ENCODE measurements at regions not wholly inside any gene's neighbourhood (a gene's known extent, or its start where the extent isn't known, plus 50 kb on each side); places are given as distances from the start of the nearest gene placed in this dataset.
A peak's percentile ranks its signal among the peaks of the same experiment; 100 is the strongest.

GRCh38 chr3:176954517-176954916 is 242.8 kb downstream of the TBL1XR1 start:
- Histone ChIP-seq H3K4me1 (replicated peaks in 1 of 2; ENCODE audit: control insufficient read depth in 2 of 2, insufficient read depth in 2 of 2, low read length in 2 of 2) (peaks cover 0 to 4% of the 10 kb centered on the region in 2 experiments; a peak in 2 of 5 replicates), H3K36me3 (ENCODE audit: control insufficient read depth, insufficient read depth, low read length) (no peaks in the 10 kb centered on the region), H3K4me2 (ENCODE audit: insufficient read depth, low read length) (no peak overlapping the region), H3K27ac (ENCODE audit: extremely low read depth, low read depth, low read length) (no peak overlapping the region), H3K9ac (ENCODE audit: insufficient read depth in 1 of 2, low read depth in 2 of 2, low read length in 2 of 2) (no peak overlapping the region), H3K9me3 (replicated peaks; ENCODE audit: control insufficient read depth, insufficient read depth, low read depth, low read length) (no peaks in the 10 kb centered on the region; the same call in 1 of the 2 replicates), H3K4me3 (no peak overlapping the region), H3K79me2 (ENCODE audit: control insufficient read depth, insufficient read depth, low read length) (no peaks in the 10 kb centered on the region), H2AFZ (ENCODE audit: low read depth, low read length) (0 out of 2 replicates have a peak overlapping the region, but pooled peaks have one; percentile 14), H3K27me3 (ENCODE audit: control insufficient read depth in 2 of 2, insufficient read depth in 2 of 2, low read length in 2 of 2) (no peaks in the 10 kb centered on the region), H3K9me1 (ENCODE audit: control insufficient read depth, insufficient read depth, low read length) (no peaks in the 10 kb centered on the region), H4K20me1 (replicated peaks; ENCODE audit: control insufficient read depth, insufficient read depth, low read length) (no peaks in the 10 kb centered on the region)
- intact Hi-C loops (cut with micrococcal nuclease), result no loop called here
- CTCF ChIA-PET (ENCODE audit: low intra/inter-chr PET ratio), result no interaction called here
- ATAC-seq (no peak), DNase-seq (ENCODE audit: extremely low read depth in 1 of 4, low spot score in 3 of 4) (no peak), FAIRE-seq (no peak)
- BruUV-seq (replicated peaks), result no TSS peak
- POLR2A ChIA-PET, result no interaction called here
- WGBS (ENCODE audit: insufficient coverage, low coverage, missing lambda C conversion rate), result 16% methylated on average over 2 of the region's 2 CpGs
- in situ Hi-C loops (cut with MboI), result no loop called here
- TF ChIP-seq SIX5 (IDR thresholded peaks at IDR 0.05; ENCODE audit: borderline replicate concordance in 1 of 2, insufficient read depth in 1 of 2, low read depth in 1 of 2, low read length in 2 of 2), result no peak
- TF ChIP-seq SMAD2 (IDR thresholded peaks at IDR 0.05; ENCODE audit: low read depth, low read length), result no peak
- TF ChIP-seq MTA1 (IDR thresholded peaks at IDR 0.05; ENCODE audit: borderline replicate concordance), result no peak
- TF ChIP-seq NCOA4 (IDR thresholded peaks at IDR 0.05; ENCODE audit: partially characterized antibody), result no peak
- TF ChIP-seq MNT (conservative IDR thresholded peaks at IDR 0.05), result no peak
- TF ChIP-seq MXD1 (CRISPR knock-in tag; IDR thresholded peaks at IDR 0.05; ENCODE audit: borderline replicate concordance, poor library complexity, severe bottlenecking), result no peak

Data from K562 (cell line).